COR-L47 (cell line): ENCODE measurements at regions not wholly inside any gene's neighbourhood (a gene's known extent, or its start where the extent isn't known, plus 50 kb on each side); places are given as distances from the start of the nearest gene placed in this dataset.
"Not testable (repeated sequence)": the region's sequence is repeated elsewhere in the genome, so short reads cannot be mapped to it uniquely, and the experiment has no call there.

Experiments
- DNase-seq: peaks from one replicate; lab custom pipeline; 2025; lab: John Stamatoyannopoulos, UW

GRCh38 chr12:75646329-75647210 is 135.2 kb upstream of the KRR1 start:
- DNase-seq, result no peak

- DNase-seq, result no peak
Measured at GRCh38 chr12:75644472-75645072, 133.2 kb upstream of the KRR1 start.

GRCh38 chr12:75643119-75643518 is 131.7 kb upstream of the KRR1 start:
- not testable (repeated sequence) for DNase-seq

- DNase-seq, result no peak
Measured at GRCh38 chr12:75642226-75642625, 130.8 kb upstream of the KRR1 start.

- no peak for DNase-seq
Measured at GRCh38 chr12:75641031-75641780, 129.8 kb upstream of the KRR1 start.

- no peak for DNase-seq
Measured at GRCh38 chr12:75638792-75639191, 127.4 kb upstream of the KRR1 start.

GRCh38 chr12:75636607-75637006 is 125.2 kb upstream of the KRR1 start:
- DNase-seq, result no peak

GRCh38 chr12:75635606-75636444 is 124.4 kb upstream of the KRR1 start:
- no peak for DNase-seq

GRCh38 chr12:75634244-75635222 is 123.1 kb upstream of the KRR1 start:
- DNase-seq, result no peak

GRCh38 chr12:75633789-75634188 is 122.4 kb upstream of the KRR1 start:
- DNase-seq, result no peak

GRCh38 chr12:75632442-75632841 is 121.0 kb upstream of the KRR1 start:
- no peak for DNase-seq

- no peak for DNase-seq
Measured at GRCh38 chr12:75631831-75632230, 120.4 kb upstream of the KRR1 start.

- DNase-seq, result no peak
Measured at GRCh38 chr12:75630091-75630490, 118.7 kb upstream of the KRR1 start.

GRCh38 chr12:75628916-75629315 is 117.5 kb upstream of the KRR1 start:
- DNase-seq, result no peak

GRCh38 chr12:75628511-75628910 is 117.1 kb upstream of the KRR1 start:
- no peak for DNase-seq

GRCh38 chr12:75623631-75624154 is 112.3 kb upstream of the KRR1 start:
- DNase-seq, result no peak

GRCh38 chr12:75622492-75622891 is 111.1 kb upstream of the KRR1 start:
- DNase-seq, result no peak

GRCh38 chr12:75614396-75614795 is 103.0 kb upstream of the KRR1 start:
- DNase-seq, result not testable (repeated sequence)

GRCh38 chr12:75613981-75614380 is 102.6 kb upstream of the KRR1 start:
- DNase-seq, result no peak

GRCh38 chr12:75611041-75611440 is 99.6 kb upstream of the KRR1 start:
- no peak for DNase-seq
